ELF-1 (cell line): ENCODE measurements at regions not wholly inside any gene's neighbourhood (a gene's known extent, or its start where the extent isn't known, plus 50 kb on each side); places are given as distances from the start of the nearest gene placed in this dataset.
A peak's percentile ranks its signal among the peaks of the same experiment; 100 is the strongest.

ENCODE experiments used
- DNase-seq: peaks from one replicate; pipeline ENCODE4 v3.0.0-alpha.2; 2016; ENCODE audit warnings: low read depth, low spot score

DNA sequence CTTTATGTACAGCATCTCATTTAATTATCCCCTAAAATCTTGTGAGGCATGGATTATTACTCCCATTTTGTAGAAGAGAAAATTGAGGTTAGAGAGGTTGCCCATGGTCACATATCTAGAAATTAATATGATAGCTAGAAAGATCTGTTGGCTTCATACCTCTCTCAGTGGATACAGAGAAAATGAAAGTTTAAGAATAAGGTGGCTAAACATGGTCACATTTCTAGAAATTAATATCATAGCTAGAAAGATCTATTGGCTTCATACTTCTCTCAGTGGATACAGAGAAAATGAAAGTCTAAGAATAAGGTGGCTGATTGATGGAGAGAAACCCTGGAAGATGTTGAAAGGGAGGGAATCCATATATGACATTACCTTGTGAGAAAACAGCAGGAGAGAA lies 260.7 kb upstream of the MAN1A1 start:
- DNase-seq, result no peak

DNA sequence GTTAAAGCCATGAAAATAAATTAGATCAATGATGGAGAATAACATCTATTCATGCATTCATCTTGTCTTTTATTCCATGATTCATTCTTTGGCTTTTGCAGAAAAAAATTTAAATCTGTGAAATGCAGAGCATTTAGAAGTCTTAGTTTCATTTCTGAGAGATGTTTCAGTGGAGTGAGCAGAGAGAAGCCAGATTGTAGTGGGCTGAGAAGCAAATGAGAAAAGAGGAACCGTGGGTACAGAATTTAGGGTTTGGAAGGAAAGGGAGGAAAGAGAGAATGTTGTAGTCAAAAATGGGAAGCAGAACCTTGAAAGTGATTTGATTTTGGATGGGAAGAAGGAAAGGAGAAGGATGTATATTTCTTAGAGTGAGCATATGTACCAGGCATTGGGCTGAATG lies 260.3 kb upstream of the MAN1A1 start:
- DNase-seq, result no peak

DNA sequence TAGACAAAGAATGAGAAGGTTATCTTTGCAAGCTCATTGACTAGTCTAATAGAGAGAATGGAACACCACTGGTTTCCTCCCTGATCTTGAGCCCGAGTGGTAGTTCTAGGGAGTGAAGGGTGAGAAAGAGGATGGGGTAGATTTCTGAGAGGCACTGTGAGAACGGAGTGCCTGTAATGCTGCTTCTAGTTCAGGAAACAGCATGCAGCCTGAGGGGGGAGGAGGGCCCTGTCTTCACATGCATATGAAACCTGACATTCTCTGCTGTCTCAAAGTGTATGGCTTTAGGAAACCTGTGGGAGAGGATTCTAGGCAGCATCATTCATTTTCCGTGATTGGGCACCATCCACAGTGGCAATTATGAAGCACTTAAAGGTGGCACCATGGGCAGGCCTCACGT lies 259.4 kb upstream of the MAN1A1 start:
- DNase-seq, result peak; percentile 42

DNA sequence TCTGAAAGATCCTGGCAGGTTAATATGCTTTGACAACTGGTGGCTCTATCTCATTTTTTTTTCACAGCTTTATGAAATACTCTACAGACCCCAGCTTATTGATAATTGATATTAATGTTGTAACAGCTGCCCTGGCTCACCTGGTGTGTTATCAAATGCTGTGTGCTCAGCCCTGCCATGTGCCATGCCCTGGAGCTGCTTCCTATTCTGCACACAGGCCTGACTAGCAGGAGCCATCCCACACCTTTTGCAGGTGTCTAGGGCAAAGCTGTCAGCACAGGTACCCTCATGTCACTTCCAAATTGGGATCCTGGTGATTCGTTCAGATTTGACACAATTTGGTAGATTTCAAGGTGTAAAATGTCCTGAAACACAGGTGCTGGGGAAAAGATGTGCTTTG lies 254.6 kb upstream of the MAN1A1 start:
- DNase-seq, result no peak

DNA sequence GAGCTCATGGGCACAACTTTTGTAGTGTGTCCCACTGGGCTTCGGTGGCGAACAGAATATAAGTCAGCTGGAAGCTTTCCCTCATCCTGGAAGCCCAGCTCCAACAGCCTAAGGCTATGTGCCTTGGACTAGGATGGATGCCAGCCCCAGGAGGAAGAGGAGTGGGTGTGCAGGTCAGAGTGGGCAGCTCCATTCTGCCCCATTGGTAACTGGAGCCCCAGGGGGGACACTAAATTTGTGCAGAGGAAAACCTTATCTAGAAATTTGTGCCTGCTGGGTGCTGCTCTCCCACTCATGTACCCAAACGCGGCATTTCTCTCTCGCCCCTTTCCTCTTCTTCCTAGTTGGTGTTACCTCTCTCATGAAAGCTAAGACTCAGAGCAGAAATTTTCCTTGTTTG lies 253.9 kb upstream of the MAN1A1 start:
- no peak for DNase-seq

DNA sequence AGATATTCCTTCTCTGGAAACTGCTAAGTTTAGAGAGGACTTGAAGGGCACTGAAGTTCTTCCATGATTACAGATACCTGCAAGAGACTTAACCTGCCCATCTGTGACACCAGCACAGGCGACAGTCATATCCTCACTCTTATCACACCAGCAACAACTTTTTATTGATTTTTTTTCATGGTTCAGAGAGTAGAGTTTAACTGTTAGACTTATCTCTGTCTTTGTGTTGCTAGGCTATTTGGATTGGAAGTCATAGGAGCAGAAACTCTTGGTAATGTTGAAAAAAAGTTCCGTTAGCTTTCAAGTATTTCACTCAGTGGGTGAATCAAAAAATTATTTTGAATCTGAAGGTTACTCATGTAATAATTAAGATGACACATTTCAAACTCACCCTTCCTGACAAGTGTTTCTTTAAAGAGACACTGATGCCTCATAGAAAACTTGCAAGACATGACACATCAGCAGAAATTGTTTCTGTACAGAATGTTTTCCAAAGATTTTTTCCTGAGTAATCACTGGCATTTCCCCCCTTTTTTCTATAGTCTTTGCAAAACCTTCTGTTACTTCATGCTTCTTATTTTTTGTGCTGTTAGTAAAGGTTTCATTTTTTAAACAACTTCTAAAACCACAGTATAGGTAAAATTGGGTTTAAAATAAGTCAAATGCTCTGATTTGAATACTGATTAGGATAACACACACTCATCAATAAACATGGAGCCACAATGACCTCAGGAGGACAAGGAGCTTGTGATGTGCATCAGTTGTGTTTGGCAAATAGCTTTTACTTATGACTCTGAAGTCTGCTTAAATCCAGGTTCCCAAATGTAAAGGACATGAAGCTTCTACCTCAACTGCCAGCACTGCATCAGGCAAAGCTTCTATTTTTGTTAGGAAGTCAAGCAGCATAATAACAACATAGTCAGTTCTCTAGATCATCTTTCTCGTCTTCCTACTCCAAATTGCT lies 252.9 kb upstream of the MAN1A1 start:
- DNase-seq, result no peak

DNA sequence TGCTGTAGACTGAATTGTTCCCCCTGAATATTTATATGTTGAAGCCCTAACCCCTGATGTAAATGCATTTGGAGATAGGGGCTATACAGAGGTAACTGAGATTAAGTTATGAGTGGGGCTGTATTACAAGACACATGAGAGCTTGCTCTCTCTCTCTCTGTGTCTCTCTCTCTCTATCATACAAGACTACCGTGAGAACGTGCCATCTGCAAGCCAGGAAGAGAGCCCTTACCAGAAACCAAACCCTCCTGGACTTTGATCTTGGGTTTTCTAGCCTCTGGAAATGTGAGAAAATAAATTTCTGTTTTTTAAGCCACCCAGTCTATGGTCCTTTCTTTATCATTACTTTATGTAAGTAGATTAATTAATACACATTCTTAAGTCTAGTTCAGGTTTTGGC lies 249.3 kb upstream of the MAN1A1 start:
- no peak for DNase-seq

DNA sequence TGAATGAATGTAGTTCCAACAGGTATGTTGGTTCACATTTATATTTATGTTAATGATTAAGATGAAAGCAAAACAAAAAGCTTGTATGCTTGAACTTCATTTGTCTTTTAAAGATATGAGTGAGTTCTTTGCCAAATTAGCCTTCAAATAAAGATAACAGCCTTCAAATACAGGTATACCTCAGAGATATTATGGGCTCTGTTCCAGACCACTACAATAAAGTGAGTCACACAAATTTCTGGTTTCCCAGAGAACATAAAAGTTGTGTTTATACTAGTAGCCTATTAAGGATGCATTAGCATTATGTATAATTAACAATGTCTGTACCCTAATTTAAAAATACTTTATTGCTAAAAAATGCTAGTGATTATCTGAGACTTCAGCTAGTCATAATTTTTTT lies 245.3 kb upstream of the MAN1A1 start:
- no peak for DNase-seq

DNA sequence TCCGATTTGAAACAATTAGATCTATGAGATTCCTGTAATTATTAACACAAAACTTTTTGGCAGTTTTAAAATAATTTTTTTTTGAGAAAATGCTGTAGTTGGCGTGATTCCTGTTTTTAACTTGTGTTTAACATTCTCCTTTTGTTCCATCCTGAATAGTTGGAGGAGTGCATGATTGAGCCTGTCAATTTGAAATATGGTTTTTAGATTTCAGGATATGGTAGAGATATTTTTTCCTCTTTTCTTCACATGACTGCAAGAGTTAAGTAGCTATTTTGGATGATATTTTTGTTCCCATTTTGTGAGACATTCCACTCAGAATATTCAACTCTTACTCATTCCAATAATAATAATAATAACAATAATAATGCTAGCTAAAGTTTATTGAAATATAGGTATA lies 241.7 kb upstream of the MAN1A1 start:
- no peak for DNase-seq

DNA sequence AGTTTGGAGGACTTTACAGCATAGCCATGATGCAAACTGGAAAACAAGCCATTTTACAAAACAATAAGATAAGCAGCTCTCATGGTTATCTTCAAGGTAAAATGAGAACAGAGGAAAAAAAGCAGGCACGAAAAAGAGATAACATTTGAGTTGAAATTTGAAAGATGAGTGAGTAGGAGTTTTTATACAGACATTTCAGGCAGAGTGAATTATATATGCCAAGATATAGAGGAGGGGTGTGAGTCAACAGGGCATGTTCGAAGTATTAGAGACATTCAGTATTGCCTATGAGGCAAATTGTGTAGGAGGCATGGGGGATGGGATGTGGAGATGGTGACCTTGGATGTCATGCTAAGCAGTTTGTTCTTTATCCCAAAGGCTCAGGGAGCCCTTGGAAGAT lies 240.5 kb upstream of the MAN1A1 start:
- no peak for DNase-seq

DNA sequence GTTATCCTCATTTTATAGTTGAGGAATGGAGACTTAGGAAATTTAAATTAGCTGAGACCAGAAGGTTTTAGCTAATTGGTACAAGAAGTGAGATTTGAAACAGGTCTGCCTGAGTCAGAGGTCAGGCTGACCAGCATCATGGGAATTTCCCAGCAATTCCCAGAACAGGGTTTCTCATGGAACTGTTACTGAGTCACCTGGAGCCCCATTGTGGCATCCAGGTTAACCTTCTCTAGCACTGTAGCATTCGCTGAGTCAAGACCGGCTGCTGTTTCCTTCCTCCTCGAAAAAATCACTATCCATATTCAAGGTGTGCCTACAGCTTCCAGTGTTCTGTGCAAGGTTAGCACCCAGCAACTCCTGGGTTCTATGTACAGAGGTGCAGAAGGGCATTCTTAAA lies 238.0 kb upstream of the MAN1A1 start:
- peak; percentile 22 for DNase-seq

DNA sequence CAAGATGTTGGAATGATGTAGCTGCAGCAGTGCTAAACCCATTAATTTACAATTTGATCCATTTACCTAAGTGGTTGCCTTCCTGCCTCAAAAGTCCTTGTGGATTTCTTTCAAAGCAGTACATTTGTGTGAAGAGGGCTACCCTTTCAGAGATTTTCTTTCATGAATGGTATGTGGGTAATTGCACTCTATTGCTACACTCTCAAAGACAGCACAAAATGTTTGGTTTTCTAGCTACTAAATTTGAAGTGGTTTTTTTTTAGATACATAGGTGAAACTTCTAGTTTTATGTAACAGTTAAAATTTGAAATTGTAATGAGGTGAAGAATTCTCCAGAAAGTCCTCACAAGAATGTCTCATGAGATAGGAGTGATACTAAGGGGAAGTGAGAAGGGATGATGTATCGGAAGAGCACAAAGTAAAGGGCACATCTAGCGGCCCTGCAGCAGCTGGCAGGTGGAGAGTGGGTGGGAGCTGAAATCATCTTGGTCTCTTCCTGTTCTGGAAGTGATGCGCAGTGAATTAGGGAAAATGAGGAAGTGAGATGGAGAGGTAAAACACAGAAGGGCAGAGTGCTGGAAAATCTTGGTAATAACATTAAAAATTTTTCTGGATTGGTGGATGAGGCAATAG lies 236.8 kb upstream of the MAN1A1 start:
- DNase-seq, result no peak

DNA sequence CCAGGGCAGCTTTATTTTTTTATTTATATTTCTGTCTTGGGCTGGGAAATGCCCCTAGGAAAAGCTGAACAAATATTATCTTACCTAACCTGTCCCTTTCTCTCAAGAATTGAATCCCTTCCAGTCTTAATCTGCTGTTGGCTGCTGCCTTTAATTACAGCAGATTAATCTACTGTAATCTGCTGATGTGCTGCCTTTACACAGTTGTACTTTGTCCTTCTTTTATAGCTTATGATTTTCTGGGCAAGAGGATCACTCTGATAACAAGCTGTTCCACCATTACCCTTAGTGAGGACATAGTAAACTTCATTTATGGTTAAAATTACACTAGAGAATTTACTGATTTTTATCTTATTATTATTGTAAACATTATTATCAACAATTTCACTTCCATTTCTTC lies 234.5 kb upstream of the MAN1A1 start:
- no peak for DNase-seq

DNA sequence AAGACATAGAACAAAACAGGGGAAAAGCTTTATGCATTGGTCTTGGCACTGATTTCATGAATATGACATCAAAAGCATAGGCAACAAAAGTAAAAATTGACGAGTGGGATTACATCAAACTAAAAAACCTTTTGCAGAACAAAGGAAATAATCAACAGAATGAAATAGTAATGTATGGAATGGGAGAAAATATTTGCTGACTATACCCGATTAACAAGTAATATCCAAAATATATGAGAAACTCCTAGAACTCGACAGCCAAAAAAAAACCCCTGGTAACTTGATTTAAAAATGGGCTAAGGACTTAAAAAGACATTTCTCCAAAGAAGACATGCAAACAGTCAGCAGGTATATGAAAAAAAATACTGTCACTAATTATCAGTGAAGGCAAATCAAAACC lies 231.7 kb upstream of the MAN1A1 start:
- DNase-seq, result no peak

DNA sequence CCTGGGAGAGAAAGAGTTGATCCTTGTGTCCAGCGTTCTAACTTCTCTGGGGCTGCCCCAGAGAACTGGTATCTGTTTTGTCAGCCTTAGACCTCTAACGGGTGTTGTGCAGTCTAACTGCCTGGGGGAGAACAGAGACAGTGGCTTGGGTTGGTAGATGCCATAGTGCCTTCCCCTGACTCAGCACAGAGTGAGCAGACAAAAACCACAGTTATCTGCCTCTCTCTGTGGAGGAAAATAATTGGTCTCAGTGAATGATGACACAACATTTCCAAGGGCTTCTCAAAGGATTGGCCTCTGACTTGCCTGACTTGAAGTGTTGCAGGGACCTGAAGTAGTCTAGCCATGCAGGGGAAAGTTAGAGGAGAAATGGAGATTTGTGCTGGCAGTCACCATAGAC lies 226.2 kb upstream of the MAN1A1 start:
- DNase-seq, result peak; percentile 20

DNA sequence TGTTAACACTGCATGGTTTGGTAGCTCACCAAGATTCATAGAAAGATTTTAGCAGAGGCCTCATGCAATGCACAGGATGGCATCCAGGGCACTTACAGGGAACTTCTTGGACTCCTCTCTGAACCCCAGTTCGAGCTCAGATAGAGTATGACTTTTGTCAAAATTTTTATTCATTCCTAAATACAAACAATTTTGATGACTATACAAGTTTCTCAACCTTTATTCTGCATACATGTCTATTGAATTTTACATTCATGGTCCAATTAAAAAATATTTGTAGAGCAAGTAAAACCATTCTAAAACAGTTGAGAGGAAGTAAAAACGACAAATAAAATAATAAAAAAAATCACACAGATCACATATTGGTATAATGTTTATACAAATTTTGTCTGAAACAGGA lies 219.0 kb upstream of the MAN1A1 start:
- no peak for DNase-seq

DNA sequence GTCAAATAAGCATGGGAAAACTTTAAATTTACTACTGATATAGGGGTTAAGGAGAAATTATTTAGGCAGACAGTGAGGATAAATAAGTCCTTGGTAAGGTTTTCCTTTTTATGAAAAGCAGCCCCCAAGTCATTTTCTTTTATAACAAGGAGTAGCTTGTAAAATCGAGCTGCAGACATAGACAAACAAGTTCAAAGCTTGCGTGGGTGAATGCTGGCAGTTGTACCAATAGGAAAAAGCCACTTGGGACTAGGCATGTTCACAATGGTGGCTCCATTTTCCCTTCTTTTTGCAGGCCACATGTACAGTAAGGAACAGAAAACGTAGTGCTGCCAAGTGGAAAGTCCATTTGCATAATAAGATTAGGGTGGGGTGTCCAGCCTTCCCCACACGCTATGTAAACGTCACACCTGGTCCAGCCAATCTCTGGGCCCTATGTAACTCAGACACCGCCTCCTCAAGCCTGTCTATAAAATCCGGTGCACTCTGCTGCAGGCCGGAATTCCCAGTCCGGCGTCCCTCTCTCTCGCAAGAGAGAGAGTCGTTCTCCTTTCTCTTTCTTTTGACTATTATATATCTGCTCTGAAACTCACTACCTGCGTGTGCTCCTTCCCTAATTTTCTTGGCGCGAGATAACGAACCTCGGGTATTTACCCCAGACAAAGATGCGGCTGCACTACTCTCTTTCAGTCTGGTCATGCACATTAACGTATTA lies 217.1 kb upstream of the MAN1A1 start:
- DNase-seq, result no peak

DNA sequence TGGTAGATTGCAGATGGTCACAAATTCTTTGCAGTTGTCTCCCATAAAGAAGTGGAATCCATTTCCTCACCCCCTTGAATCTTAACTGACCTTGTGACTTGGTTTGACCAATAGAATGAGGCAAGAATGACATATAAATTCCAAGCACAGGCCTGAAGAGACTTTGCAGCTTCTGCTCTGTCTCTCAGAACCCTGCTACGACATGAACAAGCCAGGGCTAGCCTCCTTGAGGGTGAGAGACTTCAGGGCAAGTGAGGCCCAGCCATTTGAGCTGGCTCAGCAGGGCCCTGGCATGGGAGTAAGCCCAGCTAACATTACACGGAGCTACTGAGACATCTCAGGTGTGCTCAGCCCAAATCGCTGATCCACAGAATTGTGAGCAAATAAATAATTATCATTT lies 216.3 kb upstream of the MAN1A1 start:
- no peak for DNase-seq

DNA sequence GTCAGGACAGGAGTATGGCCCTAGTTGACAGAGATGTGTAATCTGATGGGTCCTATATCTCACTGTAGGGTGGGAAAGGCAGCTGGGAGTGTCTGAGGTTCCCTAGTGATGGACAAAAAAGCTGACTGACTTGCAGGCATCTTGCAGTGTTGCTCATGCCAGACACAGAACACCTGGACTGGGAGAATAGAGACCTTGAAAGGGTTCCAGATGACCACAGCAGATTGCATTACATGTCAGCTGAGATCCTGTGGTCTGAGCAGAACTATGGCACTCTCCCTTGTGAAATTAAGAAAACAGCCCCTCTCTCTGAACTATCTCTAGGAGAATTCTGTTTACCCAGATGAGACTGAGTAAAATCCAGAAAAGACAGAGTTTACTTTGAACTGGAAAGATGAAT lies 212.6 kb upstream of the MAN1A1 start:
- DNase-seq, result no peak

DNA sequence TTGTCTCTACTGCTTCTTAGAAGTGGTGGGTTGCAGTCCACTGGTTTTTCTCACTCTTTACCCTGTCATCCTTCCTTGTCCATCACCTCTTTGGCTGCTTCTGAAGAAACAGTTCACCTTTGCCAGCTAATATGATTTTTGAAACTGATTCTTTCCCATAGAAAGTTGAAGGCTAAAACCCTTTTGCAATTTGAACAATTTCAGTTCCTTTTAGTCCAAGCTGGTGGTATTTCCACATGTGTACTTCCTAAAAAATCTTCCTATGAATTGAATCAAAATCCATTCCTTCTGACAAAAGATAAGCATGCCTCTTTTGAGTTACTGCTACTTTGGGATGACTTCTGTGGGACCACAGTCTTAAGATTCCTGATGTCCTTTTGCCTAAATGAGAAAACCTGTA lies 210.0 kb upstream of the MAN1A1 start:
- no peak for DNase-seq

DNA sequence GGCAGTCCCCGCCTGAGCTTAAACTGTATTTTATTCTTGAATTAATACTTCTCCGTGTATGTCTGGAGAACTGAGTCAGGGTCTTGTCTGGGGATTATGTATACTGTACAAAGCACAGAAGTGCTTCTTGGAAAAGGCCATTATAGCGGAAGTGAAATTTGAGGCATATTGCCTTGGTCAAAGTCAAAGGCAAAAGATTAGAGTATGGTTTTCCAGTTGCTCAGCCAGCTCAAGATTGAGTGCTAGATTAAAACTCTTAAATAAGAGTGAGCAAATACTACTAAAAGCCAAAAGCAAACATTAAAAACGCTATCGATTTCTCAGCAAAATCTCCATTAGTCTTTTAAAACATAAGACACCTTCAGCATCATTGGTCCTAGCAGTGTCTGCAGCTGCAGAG lies 207.7 kb upstream of the MAN1A1 start:
- no peak for DNase-seq

DNA sequence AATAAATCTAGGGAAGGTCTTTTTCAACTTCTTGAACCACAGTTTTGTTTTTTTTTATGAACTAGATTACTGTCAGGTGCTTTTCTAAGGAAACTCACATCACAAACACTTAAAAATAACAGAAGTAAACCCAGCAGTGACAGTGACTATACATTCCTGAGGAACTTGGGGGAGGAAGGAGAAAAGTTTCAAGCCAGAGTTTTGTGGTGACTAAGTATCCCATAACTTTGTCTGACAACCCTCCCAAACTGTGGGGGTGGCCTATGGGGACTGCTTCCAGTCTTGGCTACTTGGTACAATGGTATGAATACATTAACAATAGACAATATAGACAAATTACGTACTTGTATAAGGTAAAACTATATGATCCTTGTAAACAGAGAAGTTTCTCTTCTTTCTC lies 202.5 kb upstream of the MAN1A1 start:
- no peak for DNase-seq

DNA sequence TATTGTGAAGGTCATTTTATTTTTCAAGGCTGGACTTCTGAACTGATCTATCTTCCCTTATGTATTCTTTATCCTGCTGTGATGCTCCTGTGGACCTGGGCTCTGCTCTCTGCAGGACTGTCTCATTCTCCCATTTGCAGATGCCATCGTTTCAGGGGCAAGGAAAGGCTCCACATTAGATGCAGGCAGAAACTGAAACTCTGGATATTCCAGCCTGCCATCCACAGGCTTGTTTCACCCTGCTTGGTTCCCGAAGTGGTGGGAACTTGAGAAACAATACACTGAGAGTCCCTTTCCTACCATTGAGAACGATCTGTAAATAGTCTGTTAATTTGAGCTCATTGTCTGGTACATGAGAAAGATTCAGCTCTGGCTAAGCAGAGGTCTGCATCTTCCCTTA lies 197.5 kb upstream of the MAN1A1 start:
- DNase-seq, result no peak
